B cell (primary cell): ENCODE measurements at regions not wholly inside any gene's neighbourhood (a gene's known extent, or its start where the extent isn't known, plus 50 kb on each side); places are given as distances from the start of the nearest gene placed in this dataset.

Experiments
- ATAC-seq: fragments of 200-7000 bp; cut with Tn5 transposase; one replicate; pipeline ENCODE4 v1.10.0; 2021; ENCODE audit warnings: low read depth, mild to moderate bottlenecking, moderate number of reproducible peaks, moderate library complexity
- CTCF ChIA-PET: fragments of 350-600 bp; sonication (Branson Sonifier 250); formaldehyde crosslinking; loops from one replicate; lab custom pipeline; 2021; ENCODE audit warnings: antibody characterized with exemption, inconsistent platforms; lab: Charles Lee
- POLR2A ChIA-PET: fragments of 350-600 bp; sonication (Branson Sonifier 250); formaldehyde crosslinking; loops from one replicate; lab custom pipeline; 2021; ENCODE audit warnings: antibody characterized with exemption; lab: Charles Lee
- DNase-seq: peaks from one replicate; pipeline ENCODE4 v3.0.0; 2013
- H2AFZ ChIP-seq: 2 replicates; pipeline ENCODE4 v1.6.1; 2012; ENCODE audit warnings: mild to moderate bottlenecking, low read depth, low read length; ENCODE audit not compliant: insufficient read depth, poor library complexity, severe bottlenecking
- H3K27ac ChIP-seq, 2 donors: 1 replicate in 1 of 2; 2 replicates in 1 of 2; pipeline ENCODE4 v1.5.1; 2012 to 2013; ENCODE audit warnings: low read length in 2 of 2, mild to moderate bottlenecking in 2 of 2, moderate library complexity in 1 of 2
- H3K27me3 ChIP-seq, 4 experiments: fragments of 200-600 bp in 1 of 4; sonication (generic) in 1 of 4; replicated peaks in 1 of 4; 1 replicate in 2 of 4; 2 replicates in 2 of 4; pipeline versions ENCODE4 v1.6.1 to v1.7.0; 2013 to 2016; ENCODE audit warnings: low read length in 3 of 4, mild to moderate bottlenecking in 2 of 4, mixed read lengths in 1 of 4, moderate library complexity in 1 of 4; ENCODE audit not compliant: insufficient read depth in 4 of 4, control insufficient read depth in 3 of 4; ENCODE audit errors: control extremely low read depth in 1 of 4
- H3K36me3 ChIP-seq, 2 experiments: replicated peaks in 1 of 2; 1 replicate in 1 of 2; 2 replicates in 1 of 2; pipeline versions ENCODE4 v1.6.1 to v1.7.1; 2013; ENCODE audit warnings: low read length in 1 of 2; ENCODE audit not compliant: insufficient read depth in 2 of 2, control insufficient read depth in 1 of 2; ENCODE audit errors: control extremely low read depth in 1 of 2, extremely low read depth in 1 of 2
- H3K4me1 ChIP-seq, 2 donors: fragments of 200-600 bp in 1 of 2; sonication (generic) in 1 of 2; 1 replicate in 1 of 2; 2 replicates in 1 of 2; pipeline versions ENCODE4 v1.5.1 to v1.6.1; 2013 to 2017; ENCODE audit warnings: low read length in 2 of 2; ENCODE audit not compliant: control insufficient read depth in 2 of 2, insufficient read depth in 2 of 2
- H3K4me2 ChIP-seq: replicated peaks from 2 replicates; pipeline ENCODE3; 2012; ENCODE audit warnings: mild to moderate bottlenecking, low read depth, low read length; ENCODE audit not compliant: poor library complexity, severe bottlenecking
- H3K4me3 ChIP-seq, 5 experiments: fragments of 200-600 bp in 1 of 5; sonication (generic) in 1 of 5; 1 replicate in 3 of 5; 2 replicates in 2 of 5; pipeline versions ENCODE4 v1.5.1 to v1.7.0; 2011 to 2016; ENCODE audit warnings: low read length in 4 of 5, mild to moderate bottlenecking in 4 of 5, low read depth in 2 of 5, control low read depth in 1 of 5, moderate library complexity in 1 of 5; ENCODE audit not compliant: insufficient read depth in 1 of 5; ENCODE audit errors: control extremely low read depth in 1 of 5, extremely low read depth in 1 of 5
- H3K79me2 ChIP-seq: fragments of 200-600 bp; sonication (generic); one replicate; pipeline ENCODE4 v1.6.0; 2016; ENCODE audit warnings: low read length; ENCODE audit not compliant: control insufficient read depth, insufficient read depth
- H3K9ac ChIP-seq: fragments of 200-600 bp; sonication (generic); 2 replicates; pipeline ENCODE4 v1.6.1; 2017; ENCODE audit warnings: mild to moderate bottlenecking, low read length, moderate library complexity
- H3K9me3 ChIP-seq, 3 donors: one replicate each; pipeline versions ENCODE4 v1.6.1 to v1.7.1; 2013; ENCODE audit warnings: low read length in 2 of 3; ENCODE audit not compliant: control insufficient read depth in 2 of 3, insufficient read depth in 1 of 3; ENCODE audit errors: control extremely low read depth in 1 of 3
- H4K20me1 ChIP-seq: 2 replicates; pipeline ENCODE4 v1.6.0; 2012; ENCODE audit warnings: mild to moderate bottlenecking, low read length; ENCODE audit not compliant: insufficient read depth, control insufficient read depth, poor library complexity, severe bottlenecking
- H3K27ac Mint-ChIP-seq: one replicate; pipeline ENCODE4 v1.8.0; 2021; ENCODE audit warnings: mixed read lengths
- H3K27me3 Mint-ChIP-seq: one replicate; pipeline ENCODE4 v1.8.0; 2021; ENCODE audit warnings: mixed read lengths
- H3K4me1 Mint-ChIP-seq: one replicate; pipeline ENCODE4 v1.8.0; 2021; ENCODE audit warnings: mixed read lengths
- H3K4me3 Mint-ChIP-seq: one replicate; pipeline ENCODE4 v1.8.0; 2021; ENCODE audit warnings: mixed read lengths
- H3K9me3 Mint-ChIP-seq: one replicate; pipeline ENCODE4 v1.8.0; 2022; ENCODE audit warnings: mixed read lengths; ENCODE audit not compliant: insufficient read depth
- CTCF ChIP-seq: fragments of 200-600 bp; IDR thresholded peaks from one replicate; pipeline ENCODE4 v1.8.0; 2022; ENCODE audit warnings: antibody characterized with exemption, mild to moderate bottlenecking
- EZH2 ChIP-seq: IDR thresholded peaks from 2 replicates; pipeline ENCODE4 v1.6.1; 2012; ENCODE audit warnings: borderline replicate concordance, low read depth, mild to moderate bottlenecking, moderate library complexity, low read length; ENCODE audit not compliant: insufficient read depth, poor library complexity, severe bottlenecking
- WGBS: methylation state at CpG from one replicate; pipeline ENCODE4 v1.1.5; 2013; ENCODE audit warnings: missing lambda C conversion rate; ENCODE audit not compliant: insufficient coverage; 5-methylcytosine and 5-hydroxymethylcytosine counted together
- intact Hi-C: fragments of 100-400 bp; cut with micrococcal nuclease; formaldehyde crosslinking; loops from one replicate; pipeline ENCODE4 v1.10.0; 2022

GRCh38 chr5:2603272-2603575 is 148.3 kb downstream of the IRX2 start:
- H3K27me3 Mint-ChIP-seq: no peaks in the 10 kb centered on the region
- H3K4me3 Mint-ChIP-seq: no peak overlapping the region
- H2AFZ ChIP-seq: no peak overlapping the region
- no peaks in the 10 kb centered on the region for H3K79me2 ChIP-seq
- ChIA-PET CTCF (no interaction called here), POLR2A (no interaction called here)
- TF ChIP-seq EZH2 (no peak), CTCF (no peak)
- H4K20me1 ChIP-seq: no peaks in the 10 kb centered on the region
- H3K27me3 ChIP-seq: no peaks in the 10 kb centered on the region
- H3K4me2 ChIP-seq: no peak overlapping the region
- DNase-seq (no peak), ATAC-seq (no peak)
- H3K9me3 ChIP-seq: peaks cover 0 to 8% (median 0%) of the 10 kb centered on the region in 3 donors
- no peaks in the 10 kb centered on the region for H3K36me3 ChIP-seq
- WGBS: 90% methylated on average over 4 of the region's 5 CpGs
- H3K4me3 ChIP-seq: no peak overlapping the region
- no peaks in the 10 kb centered on the region for H3K4me1 ChIP-seq
- no peak overlapping the region for H3K9ac ChIP-seq
- intact Hi-C loops: no loop called here
- peaks cover 4% of the 10 kb centered on the region for H3K9me3 Mint-ChIP-seq
- no peak overlapping the region for H3K27ac Mint-ChIP-seq
- no peaks in the 10 kb centered on the region for H3K4me1 Mint-ChIP-seq
- H3K27ac ChIP-seq: no peak overlapping the region

GRCh38 chr5:2602451-2603271 is 148.8 kb downstream of the IRX2 start:
- H2AFZ ChIP-seq: no peak overlapping the region
- no peak overlapping the region for H3K4me3 ChIP-seq
- ChIA-PET POLR2A (no interaction called here), CTCF (no interaction called here)
- Mint-ChIP-seq H3K4me1 (no peaks in the 10 kb centered on the region), H3K9me3 (peaks cover 4% of the 10 kb centered on the region), H3K4me3 (no peak overlapping the region), H3K27ac (no peak overlapping the region), H3K27me3 (no peaks in the 10 kb centered on the region)
- TF ChIP-seq EZH2 (no peak), CTCF (no peak)
- peaks cover 0 to 8% (median 0%) of the 10 kb centered on the region in 3 donors for H3K9me3 ChIP-seq
- no peaks in the 10 kb centered on the region for H3K36me3 ChIP-seq
- H3K4me1 ChIP-seq: no peaks in the 10 kb centered on the region
- ATAC-seq (no peak), DNase-seq (no peak)
- no peaks in the 10 kb centered on the region for H3K79me2 ChIP-seq
- WGBS: 82% methylated on average over 3 of the region's 7 CpGs
- H3K4me2 ChIP-seq: no peak overlapping the region
- H3K9ac ChIP-seq: no peak overlapping the region
- intact Hi-C loops: no loop called here
- H3K27ac ChIP-seq: no peak overlapping the region
- H4K20me1 ChIP-seq: no peaks in the 10 kb centered on the region
- H3K27me3 ChIP-seq: no peaks in the 10 kb centered on the region
